ENCODE measurements at regions not wholly inside any gene's neighbourhood (a gene's known extent, or its start where the extent isn't known, plus 50 kb on each side); places are given as distances from the start of the nearest gene placed in this dataset.

- DNase-seq (ENCODE audit: low read depth) = no peak
Observed at GRCh38 chr20:24796236-24796635, 152.8 kb upstream of the CST7 start.

- no peak for DNase-seq (ENCODE audit: low read depth)
Observed at GRCh38 chr20:24797113-24797512, 152.0 kb upstream of the CST7 start.

DNA sequence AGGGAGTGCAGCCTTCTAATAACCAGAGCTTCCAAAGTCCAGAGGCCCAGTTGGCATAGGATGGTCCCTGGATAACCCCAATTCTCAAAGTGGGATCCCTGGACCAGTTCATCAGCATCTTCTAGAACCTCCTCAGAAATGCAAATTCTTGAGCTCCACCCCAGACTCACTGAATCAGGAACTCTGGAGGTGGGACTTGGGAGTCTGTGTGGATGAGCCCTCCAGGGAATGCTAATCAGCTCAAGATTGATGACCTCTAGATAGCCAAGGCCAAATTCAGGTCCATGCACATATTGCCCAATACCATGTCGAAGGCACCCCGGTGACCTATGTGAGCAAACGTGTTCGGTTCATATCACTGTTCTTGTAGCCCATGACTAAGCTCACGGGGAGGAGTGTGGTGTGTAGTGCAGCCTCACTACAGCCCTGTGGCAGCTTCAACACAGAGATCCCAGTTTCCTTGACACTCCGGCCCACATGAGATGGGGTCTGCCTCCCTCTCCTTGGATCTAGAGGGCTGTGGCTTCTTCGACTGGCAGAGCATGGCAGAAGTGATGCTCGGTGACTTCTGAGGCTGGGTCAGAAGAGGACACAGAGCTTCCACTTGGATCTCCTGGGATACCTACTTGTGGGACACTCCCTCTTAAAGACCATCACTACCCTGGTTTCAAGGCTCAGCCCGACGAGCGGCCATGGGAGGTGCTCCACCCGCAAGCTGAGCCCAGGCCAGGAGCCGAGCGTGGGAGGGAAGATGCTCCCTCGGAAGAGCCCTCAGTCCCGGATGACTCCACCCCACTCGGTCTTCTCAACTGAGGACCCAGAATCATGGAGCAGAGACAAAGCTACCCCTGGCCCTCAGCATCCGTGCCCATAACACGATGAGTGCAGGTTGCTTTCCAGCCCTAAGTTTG, 151.1 kb upstream of the CST7 start:
- no peak for DNase-seq (ENCODE audit: low read depth)

DNA sequence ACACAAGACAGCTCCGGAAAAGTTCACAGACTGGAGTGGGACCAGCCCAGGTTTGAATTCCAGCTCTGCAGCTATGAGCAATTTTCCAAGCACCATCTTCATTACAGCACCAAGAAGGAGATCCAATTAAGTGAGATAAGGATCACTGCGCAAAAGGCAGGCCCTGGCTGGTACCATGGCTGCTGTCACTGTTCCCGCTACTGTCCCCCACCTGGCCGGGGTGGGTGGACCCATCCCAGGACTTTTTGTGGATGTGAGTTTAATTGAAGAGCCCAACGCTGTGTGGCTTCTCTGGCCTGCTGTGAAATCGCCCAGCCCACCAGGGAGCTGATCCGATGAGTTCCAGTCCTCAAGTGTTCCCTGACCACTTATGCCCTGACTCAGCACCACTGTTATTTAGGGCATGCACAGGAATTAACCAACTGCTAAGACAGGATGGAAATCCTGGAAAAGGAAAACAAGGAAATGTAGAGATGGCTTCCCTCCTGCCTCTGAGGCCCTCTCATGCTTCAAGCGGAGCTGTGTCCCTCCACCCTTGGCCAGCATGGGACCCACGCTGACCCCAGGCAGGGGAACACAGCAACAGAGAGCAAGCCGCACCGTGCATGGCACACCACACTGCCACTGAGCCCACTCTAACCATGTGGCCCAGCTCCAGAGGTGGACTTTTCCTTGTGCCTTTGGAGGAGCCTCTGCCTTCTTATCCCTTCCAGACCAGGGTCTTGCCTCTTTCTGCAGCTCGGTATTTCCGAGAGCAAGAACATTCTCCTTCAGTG, 150.0 kb upstream of the CST7 start:
- DNase-seq (ENCODE audit: low read depth) = peak; percentile 37

DNA sequence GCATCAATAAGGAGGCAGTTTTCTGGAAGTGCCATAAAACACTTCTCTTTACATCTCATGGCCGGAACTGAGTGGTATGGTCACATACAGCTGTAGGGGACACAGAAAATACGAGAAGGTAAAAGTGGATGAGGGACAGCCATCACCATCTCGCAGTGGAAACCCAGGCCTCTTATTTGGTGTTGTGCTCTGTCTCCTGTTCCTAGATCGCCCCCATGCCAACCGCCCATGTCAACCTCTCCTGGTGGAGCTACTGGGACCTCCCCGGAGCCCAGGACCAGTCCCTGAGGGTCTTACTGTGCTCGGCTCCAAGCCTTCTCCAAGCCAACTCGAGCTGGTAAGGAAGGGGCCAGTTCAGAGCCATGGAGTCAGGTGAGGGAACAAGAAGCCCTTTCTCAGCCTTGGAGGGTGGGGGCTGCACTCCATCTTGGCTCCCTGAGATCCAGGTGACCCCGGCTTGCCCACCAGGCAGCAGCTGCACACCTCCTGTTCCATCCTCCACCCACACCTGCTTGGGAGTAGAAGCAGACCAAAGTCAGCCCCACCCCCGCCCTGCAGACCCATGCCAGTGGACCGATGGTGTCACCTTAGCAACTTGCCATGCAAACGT, 149.0 kb upstream of the CST7 start:
- DNase-seq (ENCODE audit: low read depth) = no peak

GRCh38 chr20:24802286-24802820, 146.7 kb upstream of the CST7 start:
- DNase-seq (ENCODE audit: low read depth) = no peak

DNA sequence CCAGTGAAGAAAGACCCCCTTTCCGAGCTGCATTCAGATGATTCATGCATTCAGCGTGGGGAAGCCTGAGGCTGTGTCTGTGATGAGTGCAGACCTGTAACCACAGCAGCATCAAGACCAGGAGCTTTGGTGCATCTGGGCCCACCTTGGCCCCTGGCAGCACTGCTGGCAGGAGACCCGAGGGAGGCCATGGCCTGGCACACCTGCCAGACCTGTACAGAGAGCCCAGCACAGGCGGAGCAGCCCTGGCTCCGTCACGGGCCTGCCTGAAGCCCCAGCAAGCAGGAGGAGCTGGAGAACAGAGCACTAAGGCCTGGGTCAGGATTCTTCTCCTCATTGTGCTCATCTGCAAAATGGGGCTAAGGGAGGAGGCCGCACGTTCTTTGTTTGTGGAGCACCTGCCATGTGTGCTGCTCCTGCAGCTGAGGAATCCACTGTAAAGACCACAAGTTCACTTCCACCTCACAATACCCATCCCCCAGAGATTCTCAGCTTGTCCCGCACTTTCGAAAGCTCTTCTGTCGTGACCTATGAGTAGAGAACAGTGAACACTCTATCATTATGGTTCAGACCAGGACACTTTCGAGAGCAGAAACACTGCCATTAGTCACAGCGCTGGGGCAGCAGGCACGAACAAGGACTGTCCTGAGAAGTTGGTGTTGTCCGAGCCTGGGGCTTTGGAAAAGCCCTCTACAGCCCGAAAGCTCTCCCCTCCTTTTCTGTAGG, 144.4 kb upstream of the CST7 start:
- no peak for DNase-seq (ENCODE audit: low read depth)

GRCh38 chr20:24805456-24806238, 143.4 kb upstream of the CST7 start:
- no peak for DNase-seq (ENCODE audit: low read depth)

GRCh38 chr20:24806705-24807676, 142.1 kb upstream of the CST7 start:
- DNase-seq (ENCODE audit: low read depth) = no peak

- DNase-seq (ENCODE audit: low read depth) = no peak
Observed at GRCh38 chr20:24808616-24809015, 140.5 kb upstream of the CST7 start.

- no peak for DNase-seq (ENCODE audit: low read depth)
Observed at GRCh38 chr20:24809606-24810005, 139.5 kb upstream of the CST7 start.

- DNase-seq (ENCODE audit: low read depth) = no peak
Observed at GRCh38 chr20:24810676-24811407, 138.2 kb upstream of the CST7 start.

GRCh38 chr20:24812373-24812772, 136.7 kb upstream of the CST7 start:
- DNase-seq (ENCODE audit: low read depth) = no peak

GRCh38 chr20:24813080-24813479, 136.0 kb upstream of the CST7 start:
- no peak for DNase-seq (ENCODE audit: low read depth)

GRCh38 chr20:24813496-24813895, 135.6 kb upstream of the CST7 start:
- DNase-seq (ENCODE audit: low read depth) = no peak

DNA sequence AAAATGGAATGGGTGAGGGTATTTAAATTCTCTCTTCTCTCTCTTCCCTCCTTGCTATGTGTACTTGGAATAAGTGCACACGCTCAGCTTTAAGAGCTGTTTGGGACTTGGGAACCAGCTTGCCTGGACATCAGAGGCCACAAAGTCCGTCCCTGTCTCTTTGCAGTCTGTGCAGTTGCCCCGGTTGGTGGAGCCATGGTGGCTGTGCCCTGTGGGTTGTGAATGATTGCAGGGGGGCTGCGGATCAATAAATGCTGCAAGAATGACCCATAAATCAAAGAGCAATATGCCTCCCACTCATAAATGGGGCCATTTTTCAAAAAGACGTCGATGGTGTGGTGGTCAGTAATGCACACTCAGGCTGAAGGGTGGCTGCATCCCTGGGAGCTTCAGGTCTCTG, 135.1 kb upstream of the CST7 start:
- DNase-seq (ENCODE audit: low read depth) = no peak

DNA sequence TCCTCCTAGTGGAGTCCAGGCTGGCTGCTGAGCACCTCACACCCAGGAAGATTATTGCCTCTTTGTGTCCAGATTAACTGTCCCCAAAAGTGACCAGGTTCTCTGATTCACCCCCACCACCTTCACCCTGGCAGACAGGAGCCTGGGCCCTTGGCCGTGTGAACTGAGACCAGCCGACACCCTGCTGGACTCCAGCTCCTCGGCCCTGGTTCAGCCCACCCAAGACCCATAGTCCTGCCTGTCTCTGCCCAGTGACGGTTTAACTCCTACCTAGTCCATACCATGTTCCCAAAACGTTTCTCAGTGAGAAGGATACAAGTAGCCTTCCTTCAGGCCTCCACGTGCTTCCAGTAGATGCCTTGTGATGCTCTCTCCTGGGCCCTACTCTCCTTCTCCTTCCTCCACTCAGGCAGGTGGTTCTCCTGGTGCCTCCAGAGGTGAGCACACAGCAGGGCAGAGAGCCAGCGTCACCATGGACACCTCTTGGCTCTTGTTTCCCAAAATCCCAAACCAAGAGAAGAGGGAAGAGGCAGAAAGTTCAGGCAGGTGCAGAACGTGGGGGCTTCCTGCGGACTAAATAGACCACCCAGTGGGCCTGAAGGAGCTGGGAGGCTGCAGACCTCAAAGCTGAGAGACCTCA, 134.4 kb upstream of the CST7 start:
- DNase-seq (ENCODE audit: low read depth) = no peak

DNA sequence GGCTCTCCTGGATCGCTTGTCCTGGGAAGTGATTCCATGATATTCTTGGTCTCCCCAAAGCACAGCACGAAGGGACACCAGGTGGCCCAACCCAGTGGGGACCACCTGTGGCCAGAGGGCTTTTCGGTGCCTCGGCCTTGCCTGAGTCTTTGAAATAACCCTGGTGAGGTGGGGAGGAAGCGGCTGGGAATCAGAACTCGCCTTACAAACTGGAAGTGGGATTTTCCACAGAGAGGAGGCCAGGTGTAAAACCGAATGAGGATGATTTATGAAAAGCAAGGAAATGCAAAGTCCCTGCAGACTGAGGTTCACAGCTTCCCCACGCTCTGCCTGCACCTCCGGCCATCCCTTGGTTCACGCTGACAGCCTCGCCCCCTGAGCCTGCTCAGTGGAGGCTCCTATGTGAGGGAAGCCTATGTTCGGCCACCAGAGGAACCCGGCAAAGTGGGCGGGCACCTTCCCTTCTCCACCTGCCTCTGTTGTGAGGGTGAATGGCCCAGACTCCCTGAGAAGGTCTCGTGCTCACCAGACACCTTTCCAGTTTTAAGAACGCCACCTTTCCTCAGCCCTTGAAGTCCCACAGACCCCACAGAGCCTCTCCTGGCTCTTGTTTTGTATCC, 133.8 kb upstream of the CST7 start:
- no peak for DNase-seq (ENCODE audit: low read depth)

Measured in non-pigmented ciliary epithelial cell (primary cell).